SJSA1 (cell line): ENCODE measurements at regions not wholly inside any gene's neighbourhood (a gene's known extent, or its start where the extent isn't known, plus 50 kb on each side); places are given as distances from the start of the nearest gene placed in this dataset.

ENCODE experiments used
- DNase-seq, 2 experiments: peaks; one replicate each; pipeline ENCODE4 v3.0.0-alpha.2; 2015 to 2020; ENCODE audit warnings: low spot score in 2 of 2, low read depth in 1 of 2
- H3K27ac ChIP-seq: fragments of 250-450 bp; sonication (Bioruptor Pico); 2 replicates; pipeline ENCODE4 v1.5.1; 2020; ENCODE audit warnings: mild to moderate bottlenecking, moderate library complexity
- H3K27me3 ChIP-seq: fragments of 250-450 bp; sonication (Bioruptor Pico); replicated peaks from 2 replicates; pipeline ENCODE4 v1.5.1; 2020; ENCODE audit warnings: mild to moderate bottlenecking, moderate library complexity
- H3K36me3 ChIP-seq: fragments of 250-450 bp; sonication (Bioruptor Pico); 2 replicates; pipeline ENCODE4 v1.5.1; 2020; ENCODE audit warnings: mild to moderate bottlenecking
- H3K4me1 ChIP-seq: fragments of 250-450 bp; sonication (Bioruptor Pico); replicated peaks from 2 replicates; pipeline ENCODE4 v1.6.1; 2021; ENCODE audit warnings: mild to moderate bottlenecking
- H3K4me3 ChIP-seq: fragments of 250-450 bp; sonication (Bioruptor Pico); 2 replicates; pipeline ENCODE4 v1.5.1; 2020; ENCODE audit warnings: mild to moderate bottlenecking
- H3K9me3 ChIP-seq: fragments of 250-450 bp; sonication (Bioruptor Pico); replicated peaks from 2 replicates; pipeline ENCODE4 v1.5.1; 2020; ENCODE audit warnings: mild to moderate bottlenecking

GRCh38 chr4:112842513-112842912 lies 205.6 kb downstream of the LARP7 start:
- H3K4me1 ChIP-seq: no peaks in the 10 kb centered on the region
- no peak overlapping the region for H3K4me3 ChIP-seq
- no peaks in the 10 kb centered on the region; the same call in 1 of the 2 replicates for H3K27me3 ChIP-seq
- DNase-seq: no peak
- H3K27ac ChIP-seq: no peak overlapping the region
- H3K36me3 ChIP-seq: no peaks in the 10 kb centered on the region
- H3K9me3 ChIP-seq: no peaks in the 10 kb centered on the region

GRCh38 chr4:112845386-112845785 lies 204.1 kb upstream of the ANK2 start:
- H3K27me3 ChIP-seq: no peaks in the 10 kb centered on the region; the same call in 1 of the 2 replicates
- no peaks in the 10 kb centered on the region for H3K36me3 ChIP-seq
- H3K4me1 ChIP-seq: no peaks in the 10 kb centered on the region
- no peak for DNase-seq
- H3K4me3 ChIP-seq: no peak overlapping the region
- H3K27ac ChIP-seq: no peak overlapping the region
- H3K9me3 ChIP-seq: no peaks in the 10 kb centered on the region

- H3K4me3 ChIP-seq: no peak overlapping the region
- no peak overlapping the region for H3K27ac ChIP-seq
- H3K4me1 ChIP-seq: no peaks in the 10 kb centered on the region
- H3K36me3 ChIP-seq: no peaks in the 10 kb centered on the region
- no peak for DNase-seq
- 0 out of 2 replicates have a peak, but pooled peaks cover 3% of the 10 kb centered on the region for H3K27me3 ChIP-seq
- H3K9me3 ChIP-seq: no peaks in the 10 kb centered on the region
These were observed 202.4 kb upstream of the ANK2 start for GRCh38 chr4:112847045-112847444.

- no peak overlapping the region for H3K27ac ChIP-seq
- no peak overlapping the region for H3K4me3 ChIP-seq
- no peaks in the 10 kb centered on the region for H3K36me3 ChIP-seq
- H3K9me3 ChIP-seq: no peaks in the 10 kb centered on the region
- H3K27me3 ChIP-seq: 0 out of 2 replicates have a peak, but pooled peaks cover 4% of the 10 kb centered on the region
- H3K4me1 ChIP-seq: no peaks in the 10 kb centered on the region
- no peak for DNase-seq
These were observed 201.7 kb upstream of the ANK2 start for GRCh38 chr4:112847781-112848180.

- Histone ChIP-seq H3K9me3 (no peaks in the 10 kb centered on the region), H3K4me1 (no peaks in the 10 kb centered on the region), H3K27me3 (0 out of 2 replicates have a peak, but pooled peaks cover 4% of the 10 kb centered on the region), H3K36me3 (no peaks in the 10 kb centered on the region), H3K27ac (no peak overlapping the region), H3K4me3 (no peak overlapping the region)
- no peak for DNase-seq
These were observed 200.5 kb upstream of the ANK2 start for GRCh38 chr4:112848911-112849310.

GRCh38 chr4:112852601-112853000 lies 196.9 kb upstream of the ANK2 start:
- 0 out of 2 replicates have a peak, but pooled peaks cover 4% of the 10 kb centered on the region for H3K27me3 ChIP-seq
- no peaks in the 10 kb centered on the region for H3K36me3 ChIP-seq
- DNase-seq: no peak
- H3K4me1 ChIP-seq: peaks cover 7% of the 10 kb centered on the region; the same call in 1 of the 2 replicates
- no peak overlapping the region for H3K4me3 ChIP-seq
- no peaks in the 10 kb centered on the region for H3K9me3 ChIP-seq
- H3K27ac ChIP-seq: no peak overlapping the region

GRCh38 chr4:112853662-112854256 lies 195.7 kb upstream of the ANK2 start:
- Histone ChIP-seq H3K27me3 (0 out of 2 replicates have a peak, but pooled peaks cover 4% of the 10 kb centered on the region), H3K27ac (no peak overlapping the region), H3K4me1 (peaks cover 10% of the 10 kb centered on the region; the same call in 1 of the 2 replicates), H3K4me3 (no peak overlapping the region), H3K9me3 (no peaks in the 10 kb centered on the region), H3K36me3 (no peaks in the 10 kb centered on the region)
- DNase-seq: no peak

GRCh38 chr4:112854420-112854819 lies 195.0 kb upstream of the ANK2 start:
- H3K4me3 ChIP-seq: no peak overlapping the region
- no peaks in the 10 kb centered on the region for H3K36me3 ChIP-seq
- DNase-seq: no peak
- H3K9me3 ChIP-seq: no peaks in the 10 kb centered on the region
- 0 out of 2 replicates have a peak, but pooled peaks cover 4% of the 10 kb centered on the region for H3K27me3 ChIP-seq
- no peak overlapping the region for H3K27ac ChIP-seq
- H3K4me1 ChIP-seq: peaks cover 10% of the 10 kb centered on the region; the same call in 1 of the 2 replicates

- 0 out of 2 replicates have a peak, but pooled peaks cover 4% of the 10 kb centered on the region for H3K27me3 ChIP-seq
- H3K9me3 ChIP-seq: no peaks in the 10 kb centered on the region
- H3K36me3 ChIP-seq: no peaks in the 10 kb centered on the region
- no peak for DNase-seq
- no peak overlapping the region for H3K4me3 ChIP-seq
- peaks cover 10% of the 10 kb centered on the region; the same call in 1 of the 2 replicates for H3K4me1 ChIP-seq
- no peak overlapping the region for H3K27ac ChIP-seq
These were observed 194.4 kb upstream of the ANK2 start for GRCh38 chr4:112855058-112855457.

- no peak overlapping the region for H3K27ac ChIP-seq
These were observed 192.0 kb upstream of the ANK2 start for GRCh38 chr4:112857461-112857860.

GRCh38 chr4:112858751-112859150 lies 190.7 kb upstream of the ANK2 start:
- no peaks in the 10 kb centered on the region for H3K9me3 ChIP-seq
- no peaks in the 10 kb centered on the region for H3K27me3 ChIP-seq
- no peak overlapping the region for H3K4me3 ChIP-seq
- DNase-seq: no peak
- H3K27ac ChIP-seq: no peak overlapping the region
- no peaks in the 10 kb centered on the region for H3K36me3 ChIP-seq
- H3K4me1 ChIP-seq: peaks cover 10% of the 10 kb centered on the region; the same call in 1 of the 2 replicates

More at GRCh38 chr4:112857461-112857860, 192.0 kb upstream of the ANK2 start:
- peak; percentile 48 to 50 for DNase-seq
- Histone ChIP-seq H3K4me3 (no peak overlapping the region), H3K4me1 (peaks cover 10% of the 10 kb centered on the region; the same call in 1 of the 2 replicates), H3K9me3 (no peaks in the 10 kb centered on the region), H3K27me3 (no peaks in the 10 kb centered on the region), H3K36me3 (no peaks in the 10 kb centered on the region)

- DNase-seq: no peak
- H3K9me3 ChIP-seq: no peaks in the 10 kb centered on the region
- no peak overlapping the region for H3K27ac ChIP-seq
- H3K4me1 ChIP-seq: peaks cover 10% of the 10 kb centered on the region; the same call in 1 of the 2 replicates
- no peak overlapping the region for H3K4me3 ChIP-seq
- H3K36me3 ChIP-seq: no peaks in the 10 kb centered on the region
- no peaks in the 10 kb centered on the region for H3K27me3 ChIP-seq
These were observed 189.8 kb upstream of the ANK2 start for GRCh38 chr4:112859456-112860184.

GRCh38 chr4:112860830-112861690 lies 188.4 kb upstream of the ANK2 start:
- DNase-seq: no peak
- H3K27me3 ChIP-seq: no peaks in the 10 kb centered on the region

More at GRCh38 chr4:112860830-112861690, 188.4 kb upstream of the ANK2 start:
- Histone ChIP-seq H3K4me3 (no peak overlapping the region), H3K36me3 (no peaks in the 10 kb centered on the region), H3K4me1 (peaks cover 10% of the 10 kb centered on the region; the same call in 1 of the 2 replicates), H3K9me3 (no peaks in the 10 kb centered on the region), H3K27ac (no peak overlapping the region)
